IMR-90 (cell line): ENCODE measurements at regions not wholly inside any gene's neighbourhood (a gene's known extent, or its start where the extent isn't known, plus 50 kb on each side); places are given as distances from the start of the nearest gene placed in this dataset.
"Not testable (repeated sequence)": the region's sequence is repeated elsewhere in the genome, so short reads cannot be mapped to it uniquely, and the experiment has no call there.

Source experiments
- ATAC-seq: fragments of 200-7000 bp; cut with Tn5 transposase; 2 replicates; pipeline ENCODE4 v1.9.1; 2020; ENCODE audit warnings: low read depth, mild to moderate bottlenecking, moderate library complexity
- BruUV-seq: library from RNA; stranded (reverse); fragments of 400-500 nt; replicated peaks from 2 replicates; lab custom pipeline; 2021; lab: Mats Ljungman, UMichigan
- CTCF ChIA-PET: fragments of 300-600 bp; formaldehyde crosslinking; extraction: SDS; loops from one replicate; lab custom pipeline; 2021; ENCODE audit warnings: antibody characterized with exemption; lab: Yijun Ruan, JAX
- POLR2A ChIA-PET: fragments of 300-600 bp; sonication (Branson Sonifier 250); formaldehyde crosslinking; loops from one replicate; lab custom pipeline; 2022; ENCODE audit warnings: antibody characterized with exemption; ENCODE audit not compliant: unreplicated experiment; lab: Charles Lee
- DNase-seq: peaks from one replicate; pipeline ENCODE4 v3.0.0; 2013
- H2AFZ ChIP-seq: replicated peaks from 2 replicates; pipeline ENCODE3; 2013; ENCODE audit warnings: low read length, mild to moderate bottlenecking; ENCODE audit not compliant: poor library complexity
- H2AK5ac ChIP-seq: 2 replicates; pipeline ENCODE4 v1.6.1; 2013; ENCODE audit warnings: low read depth, low read length, inconsistent platforms
- H2AK9ac ChIP-seq: replicated peaks from 2 replicates; pipeline ENCODE3; 2013; ENCODE audit warnings: mild to moderate bottlenecking, low read depth, low read length, moderate library complexity; ENCODE audit not compliant: poor library complexity
- H2BK120ac ChIP-seq: 2 replicates; pipeline ENCODE4 v1.6.1; 2013; ENCODE audit warnings: low read depth, low read length, inconsistent platforms
- H2BK15ac ChIP-seq: 3 replicates; pipeline ENCODE4 v1.6.1; 2013; ENCODE audit warnings: low read depth, low read length, inconsistent platforms
- H2BK20ac ChIP-seq: 2 replicates; pipeline ENCODE4 v1.6.1; 2013; ENCODE audit warnings: low read depth, mild to moderate bottlenecking, inconsistent platforms, low read length, moderate library complexity
- H2BK5ac ChIP-seq: 2 replicates; pipeline ENCODE4 v1.6.1; 2013; ENCODE audit warnings: mild to moderate bottlenecking, low read depth, low read length, inconsistent platforms; ENCODE audit not compliant: poor library complexity, severe bottlenecking
- H3K14ac ChIP-seq: replicated peaks from 2 replicates; pipeline ENCODE4 v1.6.1; 2013; ENCODE audit warnings: low read depth, low read length, inconsistent platforms
- H3K18ac ChIP-seq: 2 replicates; pipeline ENCODE4 v1.6.1; 2013; ENCODE audit warnings: low read depth, low read length, control low read depth
- H3K23ac ChIP-seq: 2 replicates; pipeline ENCODE4 v1.6.1; 2013; ENCODE audit warnings: low read depth, low read length, inconsistent platforms
- H3K27ac ChIP-seq: 2 replicates; pipeline ENCODE4 v1.5.1; 2013; ENCODE audit warnings: mild to moderate bottlenecking, control low read depth, low read length; ENCODE audit not compliant: insufficient read depth
- H3K27me3 ChIP-seq: 2 replicates; pipeline ENCODE4 v1.6.1; 2013; ENCODE audit warnings: low read length; ENCODE audit not compliant: control insufficient read depth, insufficient read depth
- H3K36me3 ChIP-seq: 2 replicates; pipeline ENCODE4 v1.6.1; 2013; ENCODE audit warnings: low read length, mixed read lengths; ENCODE audit not compliant: control insufficient read depth, insufficient read depth
- H3K4ac ChIP-seq: 2 replicates; pipeline ENCODE4 v1.6.1; 2013; ENCODE audit warnings: low read depth, low read length, inconsistent platforms
- H3K4me1 ChIP-seq: 2 replicates; pipeline ENCODE4 v1.6.1; 2013; ENCODE audit warnings: low read length, mixed read lengths; ENCODE audit not compliant: control insufficient read depth, insufficient read depth
- H3K4me2 ChIP-seq: 2 replicates; pipeline ENCODE4 v1.6.1; 2013; ENCODE audit warnings: low read depth, mild to moderate bottlenecking, control low read depth, low read length, moderate library complexity
- H3K4me3 ChIP-seq: 2 replicates; pipeline ENCODE4 v1.5.1; 2013; ENCODE audit warnings: low read depth, mild to moderate bottlenecking, control low read depth, low read length, moderate library complexity; ENCODE audit not compliant: insufficient read depth
- H3K56ac ChIP-seq: 2 replicates; pipeline ENCODE4 v1.6.1; 2013; ENCODE audit warnings: low read length, inconsistent platforms; ENCODE audit not compliant: insufficient read depth; ENCODE audit errors: extremely low read depth
- H3K79me1 ChIP-seq, 2 experiments: 2 replicates each; pipeline ENCODE4 v1.6.1; 2013; ENCODE audit warnings: low read length in 2 of 2, inconsistent platforms in 1 of 2, low read depth in 1 of 2
- H3K9ac ChIP-seq: 2 replicates; pipeline ENCODE4 v1.6.1; 2013; ENCODE audit warnings: low read depth, low read length, control low read depth
- H3K9me1 ChIP-seq: 2 replicates; pipeline ENCODE4 v1.6.1; 2013; ENCODE audit warnings: low read length, inconsistent platforms; ENCODE audit not compliant: insufficient read depth
- H3K9me3 ChIP-seq: 2 replicates; pipeline ENCODE4 v1.6.1; 2013; ENCODE audit warnings: low read length; ENCODE audit not compliant: control insufficient read depth, insufficient read depth
- H4K20me1 ChIP-seq: 2 replicates; pipeline ENCODE4 v1.6.1; 2013; ENCODE audit warnings: low read length, inconsistent platforms; ENCODE audit not compliant: insufficient read depth
- H4K5ac ChIP-seq: 2 replicates; pipeline ENCODE4 v1.6.1; 2013; ENCODE audit warnings: mild to moderate bottlenecking, low read depth, low read length, control low read depth
- H4K8ac ChIP-seq, 2 experiments: 2 replicates each; pipeline ENCODE4 v1.6.1; 2013; ENCODE audit warnings: low read depth in 2 of 2, low read length in 2 of 2, control low read depth in 1 of 2, inconsistent platforms in 1 of 2
- H4K91ac ChIP-seq: 2 replicates; pipeline ENCODE4 v1.6.1; 2013; ENCODE audit warnings: low read depth, low read length, inconsistent platforms; ENCODE audit not compliant: insufficient read depth
- BHLHE40 ChIP-seq: fragments of 150-350 bp; IDR thresholded peaks from 2 replicates; pipeline ENCODE4 v1.6.1; 2016; ENCODE audit warnings: mild to moderate bottlenecking, low read depth, low read length
- CHD1 ChIP-seq: IDR thresholded peaks from 2 replicates; pipeline ENCODE4 v1.6.1; 2012; ENCODE audit warnings: low read depth, low read length, improper control_type of control experiment
- FOS ChIP-seq: fragments of 150-350 bp; IDR thresholded peaks from 2 replicates; pipeline ENCODE4 v1.6.1; 2016; ENCODE audit warnings: low read depth, low read length
- MXI1 ChIP-seq: IDR thresholded peaks from 2 replicates; pipeline ENCODE4 v1.6.1; 2012; ENCODE audit warnings: low read depth, mild to moderate bottlenecking, low read length, moderate library complexity, borderline replicate concordance
- NFE2L2 ChIP-seq: fragments of 150-350 bp; IDR thresholded peaks from 2 replicates; pipeline ENCODE4 v1.6.1; 2016; ENCODE audit warnings: low read depth, mild to moderate bottlenecking, low read length
- RAD21 ChIP-seq: IDR thresholded peaks from 2 replicates; pipeline ENCODE4 v1.6.1; 2012; ENCODE audit warnings: low read length, improper control_type of control experiment
- RCOR1 ChIP-seq: IDR thresholded peaks from 2 replicates; pipeline ENCODE4 v1.6.1; 2012; ENCODE audit warnings: mild to moderate bottlenecking, low read length, improper control_type of control experiment; ENCODE audit not compliant: insufficient replicate concordance
- RFX5 ChIP-seq: IDR thresholded peaks from 2 replicates; pipeline ENCODE4 v1.8.0; 2012; ENCODE audit warnings: low read depth, mild to moderate bottlenecking, low read length, moderate library complexity
- SMC3 ChIP-seq: fragments of 150-350 bp; IDR thresholded peaks from 2 replicates; pipeline ENCODE4 v1.6.1; 2016; ENCODE audit warnings: low read depth, mild to moderate bottlenecking, antibody characterized with exemption, low read length, moderate library complexity
- WGBS, 2 experiments: methylation state at CpG; one replicate each; pipeline versions ENCODE4 v1.1.5 to v1.1.7; 2013; ENCODE audit warnings: missing lambda C conversion rate in 2 of 2; ENCODE audit not compliant: insufficient read length in 1 of 2; ENCODE audit errors: extremely low coverage in 2 of 2; 5-methylcytosine and 5-hydroxymethylcytosine counted together
- dilution Hi-C: fragments of 300-500 bp; cut with HindIII; formaldehyde crosslinking; loops from one replicate; pipeline ENCODE4 v1.14.3; 2018; ENCODE audit warnings: low sequenced_read_pairs; ENCODE audit not compliant: unreplicated experiment
- in situ Hi-C: fragments of 300-500 bp; cut with MboI; formaldehyde crosslinking; loops from 3 replicates; pipeline ENCODE4 v1.14.3; 2019; ENCODE audit warnings: low sequenced_read_pairs, inconsistent platforms, mixed read lengths
- intact Hi-C: fragments of 100-400 bp; cut with micrococcal nuclease; formaldehyde crosslinking; loops from 2 replicates; pipeline ENCODE4 v1.10.0; 2022
- TF ChIP-seq, protein P1 (sequence below): fragments of 150-350 bp; IDR thresholded peaks from 2 replicates; pipeline ENCODE4 v1.6.1; 2016; ENCODE audit warnings: low read depth, mild to moderate bottlenecking, low read length, moderate library complexity, borderline replicate concordance

DNA sequence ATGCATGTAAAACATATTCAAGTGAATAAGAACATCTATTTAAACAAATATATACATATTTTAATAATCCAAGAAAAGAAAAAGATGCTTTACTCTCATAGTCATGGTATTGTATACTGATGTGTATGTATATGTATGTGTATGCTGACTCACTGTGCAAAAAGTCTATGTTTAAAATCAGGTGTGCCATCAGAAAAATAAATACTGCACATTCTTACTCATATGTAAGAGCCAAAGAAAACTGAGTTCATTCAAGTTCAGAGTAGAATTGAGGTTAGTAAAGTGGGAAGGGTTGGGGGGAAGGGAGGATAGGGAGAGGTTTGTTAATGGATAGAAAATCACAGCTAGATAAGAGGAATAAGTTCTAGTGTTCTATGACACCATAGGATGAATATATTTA is 403.9 kb upstream of the SMIM31 start:
- Histone ChIP-seq H4K20me1 (no peaks in the 10 kb centered on the region), H3K9ac (no peak overlapping the region), H4K91ac (no peak overlapping the region), H4K5ac (no peak overlapping the region), H3K4me3 (no peak overlapping the region), H3K4ac (no peak overlapping the region), H2AFZ (no peak overlapping the region), H3K36me3 (no peaks in the 10 kb centered on the region), H3K79me1 (no peaks in the 10 kb centered on the region), H2BK20ac (no peak overlapping the region), H3K18ac (no peak overlapping the region), H2BK5ac (no peak overlapping the region), H2AK9ac (no peak overlapping the region), H3K23ac (no peak overlapping the region), H4K8ac (no peak overlapping the region), H2BK15ac (no peak overlapping the region), H3K27me3 (no peaks in the 10 kb centered on the region), H3K4me1 (no peaks in the 10 kb centered on the region), H2AK5ac (no peak overlapping the region), H3K9me3 (no peaks in the 10 kb centered on the region), H3K56ac (no peak overlapping the region), H3K9me1 (no peaks in the 10 kb centered on the region), H2BK120ac (no peak overlapping the region), H3K4me2 (no peak overlapping the region), H3K27ac (no peak overlapping the region), H3K14ac (no peak overlapping the region)
- dilution Hi-C loops: no loop called here
- no TSS peak for BruUV-seq
- ChIA-PET POLR2A (no interaction called here), CTCF (no interaction called here)
- TF ChIP-seq RCOR1 (no peak), BHLHE40 (no peak), MXI1 (no peak), CHD1 (no peak), SMC3 (no peak), NFE2L2 (no peak), RFX5 (no peak), RAD21 (no peak), FOS (no peak)
- TF ChIP-seq, protein P1, sequence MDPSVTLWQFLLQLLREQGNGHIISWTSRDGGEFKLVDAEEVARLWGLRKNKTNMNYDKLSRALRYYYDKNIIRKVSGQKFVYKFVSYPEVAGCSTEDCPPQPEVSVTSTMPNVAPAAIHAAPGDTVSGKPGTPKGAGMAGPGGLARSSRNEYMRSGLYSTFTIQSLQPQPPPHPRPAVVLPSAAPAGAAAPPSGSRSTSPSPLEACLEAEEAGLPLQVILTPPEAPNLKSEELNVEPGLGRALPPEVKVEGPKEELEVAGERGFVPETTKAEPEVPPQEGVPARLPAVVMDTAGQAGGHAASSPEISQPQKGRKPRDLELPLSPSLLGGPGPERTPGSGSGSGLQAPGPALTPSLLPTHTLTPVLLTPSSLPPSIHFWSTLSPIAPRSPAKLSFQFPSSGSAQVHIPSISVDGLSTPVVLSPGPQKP: no peak
- ATAC-seq (no peak), DNase-seq (peak; percentile 17)
- intact Hi-C loops: no loop called here
- in situ Hi-C loops: no loop called here

DNA sequence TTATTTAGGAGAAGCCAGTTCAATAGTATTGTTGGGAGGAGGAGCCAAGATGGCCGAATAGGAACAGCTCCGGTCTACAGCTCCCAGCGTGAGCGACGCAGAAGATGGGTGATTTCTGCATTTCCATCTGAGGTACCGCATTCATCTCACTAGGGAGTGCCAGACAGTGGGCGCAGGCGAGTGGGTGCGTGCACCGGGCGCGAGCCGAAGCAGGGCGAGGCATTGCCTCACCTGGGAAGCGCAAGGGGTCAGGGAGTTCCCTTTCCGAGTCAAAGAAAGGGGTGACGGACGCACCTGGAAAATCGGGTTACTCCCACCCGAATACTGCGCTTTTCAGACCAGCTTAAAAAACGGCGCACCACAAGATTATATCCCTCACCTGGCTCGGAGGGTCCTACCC is 403.2 kb upstream of the SMIM31 start:
- H3K27ac ChIP-seq, POLR2A ChIA-PET, CTCF ChIA-PET, H2AK9ac ChIP-seq, BruUV-seq, H4K91ac ChIP-seq, H4K8ac ChIP-seq, H3K79me1 ChIP-seq, H3K14ac ChIP-seq, H3K18ac ChIP-seq, H3K4ac ChIP-seq, H3K4me2 ChIP-seq, H2BK5ac ChIP-seq, intact Hi-C loops, H2AK5ac ChIP-seq, H3K9me1 ChIP-seq, H4K5ac ChIP-seq, H3K9me3 ChIP-seq, H3K56ac ChIP-seq, H4K20me1 ChIP-seq, H3K36me3 ChIP-seq, DNase-seq, in situ Hi-C loops, H3K4me3 ChIP-seq, H2BK20ac ChIP-seq, H3K9ac ChIP-seq, ATAC-seq, dilution Hi-C loops, H2BK15ac ChIP-seq, H3K23ac ChIP-seq, H3K4me1 ChIP-seq, H2AFZ ChIP-seq, H2BK120ac ChIP-seq, H3K27me3 ChIP-seq: not testable (repeated sequence)
- WGBS, 2 experiments: no CpG with 5 or more reads among the region's 24 CpGs
